Tibial nerve (tissue), 3 donors: ENCODE measurements at regions not wholly inside any gene's neighbourhood (a gene's known extent, or its start where the extent isn't known, plus 50 kb on each side); places are given as distances from the start of the nearest gene placed in this dataset.

Experiments
- CTCF ChIP-seq, 5 experiments: fragments of 200-600 bp in 3 of 5; fragments of 450-650 bp in 2 of 5; sonication (generic) in 3 of 5; IDR thresholded peaks; one replicate each; pipeline ENCODE4 v1.5.1; 2016 to 2019; ENCODE audit warnings: antibody characterized with exemption in 5 of 5, mild to moderate bottlenecking in 3 of 5, moderate library complexity in 2 of 5
- POLR2A ChIP-seq, 2 donors: fragments of 450-650 bp; IDR thresholded peaks; one replicate each; pipeline ENCODE4 v1.6.1; 2017; ENCODE audit warnings: antibody characterized with exemption in 2 of 2, mild to moderate bottlenecking in 2 of 2, moderate library complexity in 2 of 2

GRCh38 chrX:134742573-134742972 is 54.4 kb downstream of the PABIR2 start:
- TF ChIP-seq CTCF (IDR thresholded peaks at IDR 0.05), result no peak
- no peak for TF ChIP-seq POLR2A (IDR thresholded peaks at IDR 0.05)
